Esophagus squamous epithelium (tissue), 5 donors: ENCODE measurements at regions not wholly inside any gene's neighbourhood (a gene's known extent, or its start where the extent isn't known, plus 50 kb on each side); places are given as distances from the start of the nearest gene placed in this dataset.
"Not testable (repeated sequence)": the region's sequence is repeated elsewhere in the genome, so short reads cannot be mapped to it uniquely, and the experiment has no call there.

Source experiments
- DNase-seq: peaks from one replicate; lab custom pipeline; 2025; lab: John Stamatoyannopoulos, UW
- H3K27ac ChIP-seq, 4 donors: fragments of 200-600 bp; sonication (generic); one replicate each; pipeline ENCODE4 v1.5.1; 2016 to 2019; ENCODE audit warnings: mild to moderate bottlenecking in 1 of 4
- H3K27me3 ChIP-seq, 4 donors: fragments of 200-600 bp; sonication (generic); 1 replicate in 3 of 4; 2 replicates in 1 of 4; pipeline versions ENCODE4 v1.5.1 to v1.6.0; 2017 to 2021; ENCODE audit warnings: antibody characterized with exemption in 1 of 4
- H3K36me3 ChIP-seq, 3 donors: fragments of 200-600 bp; sonication (generic); one replicate each; pipeline ENCODE4 v1.5.1; 2016 to 2019
- H3K4me1 ChIP-seq, 3 donors: fragments of 200-600 bp; sonication (generic); one replicate each; pipeline ENCODE4 v1.5.1; 2017 to 2019
- H3K4me3 ChIP-seq, 4 donors: fragments of 200-600 bp; sonication (generic); 1 replicate in 3 of 4; 2 replicates in 1 of 4; pipeline ENCODE4 v1.5.1; 2016 to 2019; ENCODE audit warnings: mild to moderate bottlenecking in 2 of 4, moderate library complexity in 1 of 4
- H3K9me3 ChIP-seq, 3 donors: fragments of 200-600 bp; sonication (generic); one replicate each; pipeline ENCODE4 v1.5.1; 2016 to 2019
- CTCF ChIP-seq, 6 experiments: fragments of 450-650 bp in 4 of 6; fragments of 200-600 bp in 2 of 6; sonication (generic) in 2 of 6; IDR thresholded peaks; one replicate each; pipeline ENCODE4 v1.5.1; 2016 to 2019; ENCODE audit warnings: antibody characterized with exemption in 6 of 6, mild to moderate bottlenecking in 4 of 6, moderate library complexity in 4 of 6
- POLR2A ChIP-seq, 4 donors: fragments of 450-650 bp; IDR thresholded peaks; one replicate each; pipeline ENCODE4 v1.6.1; 2017; ENCODE audit warnings: antibody characterized with exemption in 4 of 4, mild to moderate bottlenecking in 4 of 4, moderate library complexity in 3 of 4
- WGBS, 2 donors: methylation state at CpG; one replicate each; pipeline ENCODE4 v1.1.5; 2018; 5-methylcytosine and 5-hydroxymethylcytosine counted together
- intact Hi-C: fragments of 100-400 bp; cut with DNase I; formaldehyde crosslinking; loops from one replicate; pipeline ENCODE4 v1.15.0; 2022
- donor health status: DM: yes; HTN: yes; CAD: no.

- intact Hi-C loops, result no loop called here
- no peak overlapping the region for H3K27ac ChIP-seq
- no peaks in the 10 kb centered on the region for H3K4me1 ChIP-seq
- DNase-seq, result no peak
- H3K36me3 ChIP-seq, result no peaks in the 10 kb centered on the region
- H3K4me3 ChIP-seq, result no peak overlapping the region
- TF ChIP-seq CTCF (IDR thresholded peaks at IDR 0.05) (no peak), POLR2A (IDR thresholded peaks at IDR 0.05) (no peak)
- H3K9me3 ChIP-seq, result no peaks in the 10 kb centered on the region
- H3K27me3 ChIP-seq, result no peaks in the 10 kb centered on the region
- WGBS, 2 donors, result 71 to 73% methylated on average over 1 of the region's 1 CpG
Measured at GRCh38 chr5:62771341-62771740, 192.7 kb downstream of the LRRC70 start.

GRCh38 chr5:62767650-62768049, 189.0 kb downstream of the LRRC70 start:
- DNase-seq, result no peak
- Histone ChIP-seq H3K36me3 (no peaks in the 10 kb centered on the region), H3K4me1 (no peaks in the 10 kb centered on the region), H3K27ac (no peak overlapping the region), H3K9me3 (no peaks in the 10 kb centered on the region), H3K4me3 (no peak overlapping the region), H3K27me3 (no peaks in the 10 kb centered on the region)
- no peak for TF ChIP-seq POLR2A (IDR thresholded peaks at IDR 0.05)
- TF ChIP-seq CTCF (IDR thresholded peaks at IDR 0.05), result no peak
- WGBS, 2 donors, result 75% methylated on average over 1 of the region's 1 CpG
- intact Hi-C loops, result no loop called here

GRCh38 chr5:62767077-62767476, 188.5 kb downstream of the LRRC70 start:
- Histone ChIP-seq H3K27me3 (no peaks in the 10 kb centered on the region), H3K9me3 (no peaks in the 10 kb centered on the region), H3K4me1 (no peaks in the 10 kb centered on the region), H3K27ac (no peak overlapping the region), H3K36me3 (no peaks in the 10 kb centered on the region), H3K4me3 (no peak overlapping the region)
- 85 to 97% methylated on average over 2 of the region's 2 CpGs for WGBS, 2 donors
- intact Hi-C loops, result no loop called here
- no peak for DNase-seq
- TF ChIP-seq CTCF (IDR thresholded peaks at IDR 0.05), result no peak
- no peak for TF ChIP-seq POLR2A (IDR thresholded peaks at IDR 0.05)

GRCh38 chr5:62762503-62762902, 183.9 kb downstream of the LRRC70 start:
- Histone ChIP-seq H3K36me3 (no peaks in the 10 kb centered on the region), H3K4me3 (no peak overlapping the region), H3K4me1 (no peaks in the 10 kb centered on the region), H3K9me3 (no peaks in the 10 kb centered on the region), H3K27me3 (no peaks in the 10 kb centered on the region), H3K27ac (no peak overlapping the region)
- DNase-seq, result no peak
- intact Hi-C loops, result no loop called here
- TF ChIP-seq CTCF (IDR thresholded peaks at IDR 0.05) (no peak), POLR2A (IDR thresholded peaks at IDR 0.05) (no peak)
- 53 to 64% methylated on average over 2 of the region's 2 CpGs for WGBS, 2 donors

- H3K27me3 ChIP-seq, intact Hi-C loops, H3K27ac ChIP-seq, H3K4me3 ChIP-seq, H3K9me3 ChIP-seq, DNase-seq, H3K36me3 ChIP-seq, H3K4me1 ChIP-seq: not testable (repeated sequence)
- 83 to 88% methylated on average over 4 of the region's 4 CpGs for WGBS, 2 donors
Measured at GRCh38 chr5:62757686-62758085, 179.1 kb downstream of the LRRC70 start.

- H3K4me1 ChIP-seq, H3K9me3 ChIP-seq, intact Hi-C loops, H3K36me3 ChIP-seq, DNase-seq, H3K27ac ChIP-seq, H3K27me3 ChIP-seq, H3K4me3 ChIP-seq: not testable (repeated sequence)
- WGBS, 2 donors, result 63% methylated on average over 3 of the region's 4 CpGs; no CpG with 5 or more reads in 1 of the 2 donors
Measured at GRCh38 chr5:62752998-62753367, 174.4 kb downstream of the LRRC70 start.

GRCh38 chr5:62752056-62752997, 173.7 kb downstream of the LRRC70 start:
- H3K27ac ChIP-seq, H3K9me3 ChIP-seq, intact Hi-C loops, H3K4me3 ChIP-seq, H3K36me3 ChIP-seq, DNase-seq, H3K27me3 ChIP-seq, H3K4me1 ChIP-seq: not testable (repeated sequence)
- 82 to 88% methylated on average over 10 to 14 of the region's 17 CpGs for WGBS, 2 donors
